Stimulated activated effector memory CD8-positive, alpha-beta T cell treated with anti-CD3 and anti-CD28 coated beads, Interleukin-12 subunit alpha, Interleukin-12 subunit beta, amount 100 ng/mL, for 72 hours (primary cell): ENCODE measurements at regions not wholly inside any gene's neighbourhood (a gene's known extent, or its start where the extent isn't known, plus 50 kb on each side); places are given as distances from the start of the nearest gene placed in this dataset.

Experiments
- ATAC-seq: fragments of 150-1000 bp; cut with Tn5 transposase; 2 replicates; pipeline ENCODE4 v1.10.0; 2021
- DNase-seq, 2 donors: peaks; one replicate each; pipeline ENCODE4 v3.0.0; 2021 to 2022; ENCODE audit warnings: low spot score in 2 of 2
- H3K27ac Mint-ChIP-seq: one replicate; pipeline ENCODE4 v1.8.0; 2022; ENCODE audit warnings: mild to moderate bottlenecking, mixed read lengths
- H3K36me3 Mint-ChIP-seq: one replicate; pipeline ENCODE4 v1.8.0; 2022; ENCODE audit warnings: mild to moderate bottlenecking, mixed read lengths
- H3K4me1 Mint-ChIP-seq: one replicate; pipeline ENCODE4 v1.8.0; 2022; ENCODE audit warnings: mixed read lengths
- H3K4me3 Mint-ChIP-seq: one replicate; pipeline ENCODE4 v1.8.0; 2022; ENCODE audit warnings: mild to moderate bottlenecking, mixed read lengths
- H3K9me3 Mint-ChIP-seq: one replicate; pipeline ENCODE4 v1.8.0; 2022; ENCODE audit warnings: mixed read lengths

DNA sequence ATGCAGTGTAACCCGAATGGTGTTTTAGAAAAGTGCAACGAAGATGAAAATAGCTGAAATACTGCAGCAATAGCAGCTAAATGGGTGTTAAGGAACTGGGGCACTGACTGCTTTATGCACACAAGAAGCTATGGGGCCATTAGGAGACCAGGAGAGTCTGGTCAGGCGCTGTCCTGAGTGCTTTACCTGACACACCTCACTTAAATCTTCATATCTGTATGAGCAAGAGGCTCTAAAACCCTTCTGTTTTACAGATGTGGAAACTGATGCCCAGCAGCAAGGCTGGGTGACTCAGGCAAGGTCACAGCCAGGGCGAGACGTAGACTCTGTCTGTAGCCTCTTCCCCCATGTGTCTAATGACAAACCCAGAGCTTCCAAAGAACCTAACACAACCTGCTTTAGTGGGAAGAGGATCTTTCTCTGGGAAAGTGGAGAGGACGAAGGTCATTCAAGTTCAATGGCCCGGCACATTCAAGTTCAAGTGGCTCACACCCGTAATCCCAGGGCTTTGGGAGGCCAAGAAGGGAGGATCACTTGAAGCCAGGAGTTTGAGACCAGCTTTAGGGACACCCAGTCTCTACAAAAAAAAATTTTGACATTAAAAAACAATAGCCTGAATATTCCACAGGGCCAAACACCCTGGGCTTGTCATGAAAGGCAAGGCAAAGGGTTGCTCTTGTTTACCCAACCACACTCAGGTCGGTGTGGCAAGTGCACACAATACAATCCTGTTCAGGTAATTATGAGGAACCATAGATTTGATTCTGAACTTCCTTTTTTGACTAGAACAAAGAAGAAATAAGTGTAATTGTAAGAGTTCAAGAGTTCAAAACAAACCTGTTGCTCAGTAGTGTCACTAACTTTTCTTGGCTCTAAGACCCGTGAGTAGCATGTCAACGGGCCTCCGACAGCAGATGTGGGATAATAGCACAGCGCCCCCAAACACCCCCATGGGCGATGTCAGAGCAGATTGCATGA lies 53.7 kb upstream of the KLF6 start:
- peaks cover 41% of the 10 kb centered on the region for H3K4me1 Mint-ChIP-seq
- H3K4me3 Mint-ChIP-seq: no peak overlapping the region
- no peaks in the 10 kb centered on the region for H3K36me3 Mint-ChIP-seq
- ATAC-seq (no peak), DNase-seq (no peak)
- no peaks in the 10 kb centered on the region for H3K9me3 Mint-ChIP-seq
- no peak overlapping the region for H3K27ac Mint-ChIP-seq

DNA sequence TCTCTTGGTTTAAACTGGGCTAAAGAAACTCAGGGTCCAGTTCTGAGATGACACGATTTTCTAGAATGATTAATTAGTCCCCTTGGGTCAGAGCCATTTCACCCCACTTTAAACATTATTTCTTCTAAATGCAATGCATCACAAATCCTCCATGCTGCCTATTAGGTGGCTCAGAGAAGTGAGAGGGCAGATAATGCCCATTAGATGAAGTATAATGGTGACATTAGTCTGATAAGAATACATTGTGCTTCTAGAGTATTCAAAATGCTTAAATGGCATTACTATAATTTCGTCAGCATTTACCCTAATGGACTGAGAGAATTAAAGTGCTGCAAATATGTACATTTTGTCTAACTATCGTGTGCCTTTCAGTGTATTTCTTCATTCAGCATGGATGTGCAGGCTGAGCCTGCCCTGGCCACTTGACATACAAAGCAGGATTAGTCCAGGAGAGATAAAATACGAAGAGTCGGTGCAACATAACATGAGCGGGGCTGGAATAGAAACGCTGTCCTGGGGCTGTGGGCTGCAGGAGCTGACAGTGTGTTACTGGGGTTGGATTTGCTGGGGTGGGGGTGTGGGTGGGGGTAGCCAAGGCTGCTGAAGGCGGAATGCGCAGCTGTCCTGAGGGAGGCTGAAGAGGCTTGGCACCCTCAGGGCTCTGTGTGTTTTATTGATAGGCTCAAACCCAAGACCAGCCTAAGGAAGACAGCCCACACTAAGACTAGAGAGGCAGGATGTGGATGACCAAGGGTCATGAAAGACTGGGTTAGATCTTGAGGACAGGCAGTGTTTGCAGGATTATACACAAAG lies 52.8 kb upstream of the KLF6 start:
- ATAC-seq: no peak
- peaks cover 42% of the 10 kb centered on the region for H3K4me1 Mint-ChIP-seq

DNA sequence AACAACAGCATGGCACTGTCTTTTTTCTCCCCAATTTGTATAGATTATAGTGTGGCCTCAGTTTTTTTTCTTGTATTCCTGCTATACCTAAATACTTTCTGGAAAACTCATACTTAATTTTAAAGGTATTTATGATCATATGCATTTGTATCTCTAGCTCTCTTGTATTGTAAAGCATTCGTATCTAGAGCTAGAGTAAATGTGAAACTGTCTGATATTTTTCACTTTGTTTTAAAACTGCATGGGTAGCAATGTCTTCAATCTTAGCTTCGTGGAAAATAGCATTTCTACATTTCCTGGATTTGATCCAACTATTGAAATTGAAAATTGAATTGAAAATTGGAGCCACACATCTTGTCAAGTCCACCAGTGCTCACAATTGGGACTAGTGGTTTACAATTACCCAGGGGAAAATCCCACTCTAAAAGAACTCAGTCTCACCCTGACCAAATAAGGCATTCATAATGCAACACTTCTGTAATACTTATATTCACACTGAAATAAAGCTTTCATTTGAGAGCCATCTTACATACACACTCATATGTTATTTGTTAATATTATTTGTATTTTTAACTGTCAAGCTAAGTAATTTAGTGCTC lies 51.3 kb upstream of the KLF6 start:
- ATAC-seq: peak; percentile 97
- peaks cover 47% of the 10 kb centered on the region for H3K4me1 Mint-ChIP-seq
- H3K27ac Mint-ChIP-seq: peak overlapping the region; percentile 87
- no peaks in the 10 kb centered on the region for H3K9me3 Mint-ChIP-seq
- no peaks in the 10 kb centered on the region for H3K36me3 Mint-ChIP-seq
- peak overlapping the region; percentile 64 for H3K4me3 Mint-ChIP-seq
- DNase-seq: no peak

More for the DNA sequence above, 52.8 kb upstream of the KLF6 start:
- Mint-ChIP-seq H3K36me3 (no peaks in the 10 kb centered on the region), H3K9me3 (no peaks in the 10 kb centered on the region), H3K4me3 (no peak overlapping the region), H3K27ac (no peak overlapping the region)
- DNase-seq: no peak

DNA sequence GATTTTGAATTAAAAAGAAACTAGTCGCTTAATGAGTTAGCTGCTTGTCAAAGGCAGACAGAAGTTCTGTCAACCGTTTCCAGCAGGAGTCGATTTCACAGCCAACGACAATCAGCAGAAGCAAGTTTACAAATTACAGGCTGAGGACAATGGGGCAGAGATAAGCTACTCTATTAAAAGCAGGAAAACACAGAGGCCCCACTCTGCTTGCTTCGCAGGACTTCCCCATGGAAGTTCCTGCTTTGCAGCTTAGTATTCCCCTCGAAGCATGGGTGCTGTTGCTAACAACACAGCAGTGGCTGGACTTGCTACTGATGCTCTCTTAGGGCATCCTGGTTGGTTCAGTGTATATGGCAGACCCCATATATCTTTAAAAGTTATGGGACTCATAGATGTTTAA lies 50.8 kb upstream of the KLF6 start:
- H3K4me3 Mint-ChIP-seq: peak overlapping the region; percentile 64
- peak; percentile 47 for ATAC-seq
- peak overlapping the region; percentile 87 for H3K27ac Mint-ChIP-seq
- H3K36me3 Mint-ChIP-seq: no peaks in the 10 kb centered on the region
- H3K4me1 Mint-ChIP-seq: peaks cover 47% of the 10 kb centered on the region
- no peaks in the 10 kb centered on the region for H3K9me3 Mint-ChIP-seq
- DNase-seq: no peak

DNA sequence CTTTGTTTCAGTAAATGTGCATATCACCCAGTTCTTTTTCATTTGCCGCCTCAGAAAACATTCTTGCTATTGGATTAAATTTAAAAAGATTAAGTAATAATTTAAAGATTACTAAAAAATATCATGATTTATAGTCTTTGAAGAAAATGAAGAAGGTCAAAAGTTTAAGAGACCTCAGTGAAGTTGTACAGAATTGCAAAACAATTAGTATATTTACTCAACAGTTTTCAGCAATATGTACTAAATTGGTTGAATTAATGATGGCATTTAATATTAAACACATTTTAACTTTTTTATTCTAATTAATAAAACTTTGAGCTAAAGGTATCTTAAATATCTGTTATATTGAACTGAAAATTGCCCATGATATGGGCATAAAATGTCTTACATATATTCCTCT lies 49.9 kb upstream of the KLF6 start:
- Mint-ChIP-seq H3K36me3 (no peaks in the 10 kb centered on the region), H3K9me3 (no peaks in the 10 kb centered on the region), H3K27ac (no peak overlapping the region), H3K4me3 (no peak overlapping the region), H3K4me1 (peaks cover 51% of the 10 kb centered on the region)
- ATAC-seq: no peak
- no peak for DNase-seq
